ENCODE measurements at regions not wholly inside any gene's neighbourhood (a gene's known extent, or its start where the extent isn't known, plus 50 kb on each side); places are given as distances from the start of the nearest gene placed in this dataset.
"Not testable (repeated sequence)": the region's sequence is repeated elsewhere in the genome, so short reads cannot be mapped to it uniquely, and the experiment has no call there.

DNA sequence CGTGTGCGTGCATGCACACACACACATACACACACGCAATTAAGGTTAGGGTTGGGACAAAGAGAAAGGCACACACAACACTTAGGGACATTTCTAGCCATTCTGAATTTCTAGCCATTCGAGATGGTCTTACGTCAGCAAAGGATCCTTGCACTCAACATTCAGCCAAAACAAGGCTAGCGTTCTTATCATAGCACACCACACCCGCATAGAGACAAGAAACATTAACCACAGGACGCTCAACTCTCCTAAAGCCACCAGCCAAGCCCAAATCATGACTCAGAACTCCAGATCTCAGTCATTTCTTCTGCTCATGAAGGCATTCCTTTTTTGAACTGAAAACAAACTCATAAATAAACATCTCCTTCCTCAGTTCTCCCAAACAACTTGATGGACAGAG lies 106.8 kb downstream of the LMO4 start:
- DNase-seq = no peak
- Mint-ChIP-seq H3K36me3 (no peaks in the 10 kb centered on the region), H3K4me1 (no peaks in the 10 kb centered on the region), H3K4me3 (no peak overlapping the region), H3K9me3 (peaks cover 3 to 8% (median 6%) of the 10 kb centered on the region in 7 donors), H3K27ac (no peak overlapping the region), H3K27me3 (ENCODE audit: low read depth in 3 of 3) (peaks cover 0 to 6% (median 2%) of the 10 kb centered on the region in 3 donors)
- Histone ChIP-seq H2AFZ (ENCODE audit: insufficient read depth, low read depth, low read length, poor library complexity, severe bottlenecking) (no peak overlapping the region), H3K4me3 (replicated peaks in 1 of 3; ENCODE audit: low read depth in 2 of 3, low read length in 3 of 3) (no peak overlapping the region), H3K79me2 (ENCODE audit: insufficient read depth, low read length) (no peaks in the 10 kb centered on the region), H3K36me3 (replicated peaks in 1 of 2; ENCODE audit: control insufficient read depth in 1 of 2, insufficient read depth in 2 of 2, low read length in 2 of 2) (no peaks in the 10 kb centered on the region), H4K20me1 (ENCODE audit: insufficient read depth, low read length) (no peaks in the 10 kb centered on the region), H3K4me2 (replicated peaks; ENCODE audit: extremely low read depth, low read length, poor library complexity, severe bottlenecking) (no peak overlapping the region), H3K27ac (ENCODE audit: low read depth in 1 of 2, low read length in 2 of 2) (no peak overlapping the region), H3K9me3 (replicated peaks in 1 of 2; ENCODE audit: control insufficient read depth in 1 of 2, insufficient read depth in 1 of 2, low read length in 2 of 2) (no peaks in the 10 kb centered on the region), H3K4me1 (ENCODE audit: control insufficient read depth in 1 of 2, insufficient read depth in 2 of 2, low read length in 2 of 2) (no peaks in the 10 kb centered on the region), H3K27me3 (ENCODE audit: control insufficient read depth in 2 of 2, insufficient read depth in 2 of 2, low read length in 2 of 2) (no peaks in the 10 kb centered on the region), H3K9ac (ENCODE audit: insufficient read depth, low read length, poor library complexity, severe bottlenecking) (no peak overlapping the region)
- intact Hi-C loops (cut with micrococcal nuclease) = no loop called here
- WGBS (ENCODE audit: insufficient coverage) = 89% methylated on average over 7 of the region's 8 CpGs
- no peak for TF ChIP-seq CTCF (IDR thresholded peaks at IDR 0.05)

DNA sequence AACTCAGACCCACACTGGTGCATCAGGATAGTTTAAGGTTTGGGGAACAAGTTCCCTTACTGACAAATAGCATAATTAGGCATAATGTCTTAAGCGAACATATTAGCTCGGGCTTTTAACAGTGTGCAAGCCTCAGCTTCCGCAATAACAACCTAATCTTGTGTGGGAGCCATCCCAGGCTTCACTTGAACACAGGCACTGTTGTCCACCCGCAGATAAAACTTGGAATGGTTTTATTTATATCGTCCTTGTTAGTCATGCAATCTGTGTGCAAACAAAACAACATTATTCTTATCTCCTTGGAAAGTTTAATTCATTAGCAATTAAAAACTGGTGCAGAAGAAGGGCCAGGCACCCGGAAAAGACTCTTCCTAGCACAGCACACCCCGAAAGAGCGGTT lies 107.4 kb downstream of the LMO4 start:
- H3K4me2 ChIP-seq (replicated peaks; ENCODE audit: extremely low read depth, low read length, poor library complexity, severe bottlenecking); H3K27me3 Mint-ChIP-seq (ENCODE audit: low read depth in 3 of 3); H3K27ac ChIP-seq (ENCODE audit: low read depth in 1 of 2, low read length in 2 of 2); H3K4me3 ChIP-seq (replicated peaks in 1 of 3; ENCODE audit: low read depth in 2 of 3, low read length in 3 of 3); H3K4me3 Mint-ChIP-seq; intact Hi-C loops (cut with micrococcal nuclease); H3K36me3 ChIP-seq (replicated peaks in 1 of 2; ENCODE audit: control insufficient read depth in 1 of 2, insufficient read depth in 2 of 2, low read length in 2 of 2); H3K27ac Mint-ChIP-seq; H3K9me3 ChIP-seq (replicated peaks in 1 of 2; ENCODE audit: control insufficient read depth in 1 of 2, insufficient read depth in 1 of 2, low read length in 2 of 2); DNase-seq; H3K4me1 Mint-ChIP-seq; H4K20me1 ChIP-seq (ENCODE audit: insufficient read depth, low read length); H3K27me3 ChIP-seq (ENCODE audit: control insufficient read depth in 2 of 2, insufficient read depth in 2 of 2, low read length in 2 of 2); H3K9me3 Mint-ChIP-seq; H3K36me3 Mint-ChIP-seq; H3K4me1 ChIP-seq (ENCODE audit: control insufficient read depth in 1 of 2, insufficient read depth in 2 of 2, low read length in 2 of 2); H3K79me2 ChIP-seq (ENCODE audit: insufficient read depth, low read length); H3K9ac ChIP-seq (ENCODE audit: insufficient read depth, low read length, poor library complexity, severe bottlenecking); H2AFZ ChIP-seq (ENCODE audit: insufficient read depth, low read depth, low read length, poor library complexity, severe bottlenecking): not testable (repeated sequence)
- WGBS (ENCODE audit: insufficient coverage) = 100% methylated on average over 1 of the region's 8 CpGs

Measured in CD14-positive monocyte (primary cell).